SK-N-SH treated with all-trans-retinoic acid at 6 μM for 48 hours (cell line): ENCODE measurements at regions not wholly inside any gene's neighbourhood (a gene's known extent, or its start where the extent isn't known, plus 50 kb on each side); places are given as distances from the start of the nearest gene placed in this dataset.

Experiments used
- ATAC-seq: fragments of 200-7000 bp; cut with Tn5 transposase; 3 replicates; pipeline ENCODE4 v1.9.1; 2020; ENCODE audit warnings: mild to moderate bottlenecking, moderate library complexity
- ARNTL ChIP-seq: fragments of 450-650 bp; formaldehyde crosslinking; IDR thresholded peaks from 2 replicates; pipeline ENCODE4 v1.5.0; 2020; ENCODE audit warnings: low read depth, mild to moderate bottlenecking, moderate library complexity, borderline replicate concordance
- CSDC2 ChIP-seq: fragments of 250-450 bp; sonication (Bioruptor Pico); IDR thresholded peaks from 2 replicates; pipeline ENCODE4 v1.5.0; 2020; ENCODE audit warnings: mild to moderate bottlenecking, moderate library complexity
- CSRNP3 ChIP-seq: fragments of 250-450 bp; sonication (Bioruptor Pico); IDR thresholded peaks from 2 replicates; pipeline ENCODE4 v1.5.1; 2021; ENCODE audit warnings: mild to moderate bottlenecking, moderate library complexity
- ESRRG ChIP-seq: fragments of 250-450 bp; sonication (Bioruptor Pico); IDR thresholded peaks from 2 replicates; pipeline ENCODE4 v1.6.1; 2021; ENCODE audit warnings: mild to moderate bottlenecking
- GLIS3 ChIP-seq: fragments of 250-450 bp; sonication (Bioruptor Pico); IDR thresholded peaks from 2 replicates; pipeline ENCODE4 v1.5.0; 2020; ENCODE audit warnings: mild to moderate bottlenecking, moderate library complexity
- ISL1 ChIP-seq: fragments of 250-450 bp; sonication (Bioruptor Pico); IDR thresholded peaks from 2 replicates; pipeline ENCODE4 v2.1.2; 2022; ENCODE audit warnings: mild to moderate bottlenecking, moderate library complexity
- OSR1 ChIP-seq: fragments of 250-450 bp; sonication (Bioruptor Pico); IDR thresholded peaks from 2 replicates; pipeline ENCODE4 v1.8.0; 2022; ENCODE audit warnings: moderate library complexity, mild to moderate bottlenecking, inconsistent platforms
- PATZ1 ChIP-seq: fragments of 250-450 bp; sonication (Bioruptor Pico); IDR thresholded peaks from 2 replicates; pipeline ENCODE4 v1.8.0; 2020; ENCODE audit warnings: mild to moderate bottlenecking, moderate library complexity, borderline replicate concordance
- PPARA ChIP-seq: fragments of 250-450 bp; sonication (Bioruptor Pico); IDR thresholded peaks from 2 replicates; pipeline ENCODE4 v1.5.0; 2020; ENCODE audit warnings: mild to moderate bottlenecking, borderline replicate concordance
- RARB ChIP-seq: fragments of 250-450 bp; sonication (Bioruptor Pico); IDR thresholded peaks from 2 replicates; pipeline ENCODE4 v1.8.0; 2021; ENCODE audit warnings: mild to moderate bottlenecking, moderate library complexity
- SNAI2 ChIP-seq: fragments of 250-450 bp; sonication (Bioruptor Pico); IDR thresholded peaks from 2 replicates; pipeline ENCODE4 v1.5.0; 2020; ENCODE audit warnings: mild to moderate bottlenecking, moderate library complexity
- TCF4 ChIP-seq: fragments of 250-450 bp; sonication (Bioruptor Pico); IDR thresholded peaks from 2 replicates; pipeline ENCODE4 v1.8.0; 2021; ENCODE audit warnings: mild to moderate bottlenecking, moderate library complexity, borderline replicate concordance
- TSHZ2 ChIP-seq: fragments of 250-450 bp; sonication (Bioruptor Pico); IDR thresholded peaks from 2 replicates; pipeline ENCODE4 v1.5.0; 2020; ENCODE audit warnings: mild to moderate bottlenecking, moderate library complexity
- ZC3H10 ChIP-seq: fragments of 250-450 bp; sonication (Bioruptor Pico); IDR thresholded peaks from 2 replicates; pipeline ENCODE4 v1.5.1; 2021; ENCODE audit warnings: mild to moderate bottlenecking, moderate library complexity
- ZFP3 ChIP-seq: fragments of 250-450 bp; sonication (Bioruptor Pico); IDR thresholded peaks from 2 replicates; pipeline ENCODE4 v1.5.0; 2020; ENCODE audit warnings: mild to moderate bottlenecking, moderate library complexity
- ZNF565 ChIP-seq: fragments of 450-650 bp; formaldehyde crosslinking; conservative IDR thresholded peaks from 2 replicates; pipeline ENCODE4 v1.5.0; 2020; ENCODE audit warnings: low read depth, mild to moderate bottlenecking, moderate library complexity
- ZNF70 ChIP-seq: fragments of 450-650 bp; formaldehyde crosslinking; IDR thresholded peaks from 2 replicates; pipeline ENCODE4 v1.5.0; 2020; ENCODE audit warnings: mild to moderate bottlenecking, moderate library complexity
- ZNF8 ChIP-seq: fragments of 450-650 bp; formaldehyde crosslinking; IDR thresholded peaks from 2 replicates; pipeline ENCODE4 v1.5.0; 2020; ENCODE audit warnings: mild to moderate bottlenecking, moderate library complexity
- TF ChIP-seq, protein P1 (sequence below): fragments of 250-450 bp; sonication (Bioruptor Pico); IDR thresholded peaks from 2 replicates; pipeline ENCODE4 v1.5.1; 2020; ENCODE audit warnings: low read depth, mild to moderate bottlenecking, moderate library complexity
- TF ChIP-seq, protein P2 (sequence below): fragments of 250-450 bp; sonication (Bioruptor Pico); IDR thresholded peaks from 2 replicates; pipeline ENCODE4 v1.8.0; 2021; ENCODE audit warnings: low read depth, mild to moderate bottlenecking, moderate library complexity, borderline replicate concordance

- TF ChIP-seq, protein P1, sequence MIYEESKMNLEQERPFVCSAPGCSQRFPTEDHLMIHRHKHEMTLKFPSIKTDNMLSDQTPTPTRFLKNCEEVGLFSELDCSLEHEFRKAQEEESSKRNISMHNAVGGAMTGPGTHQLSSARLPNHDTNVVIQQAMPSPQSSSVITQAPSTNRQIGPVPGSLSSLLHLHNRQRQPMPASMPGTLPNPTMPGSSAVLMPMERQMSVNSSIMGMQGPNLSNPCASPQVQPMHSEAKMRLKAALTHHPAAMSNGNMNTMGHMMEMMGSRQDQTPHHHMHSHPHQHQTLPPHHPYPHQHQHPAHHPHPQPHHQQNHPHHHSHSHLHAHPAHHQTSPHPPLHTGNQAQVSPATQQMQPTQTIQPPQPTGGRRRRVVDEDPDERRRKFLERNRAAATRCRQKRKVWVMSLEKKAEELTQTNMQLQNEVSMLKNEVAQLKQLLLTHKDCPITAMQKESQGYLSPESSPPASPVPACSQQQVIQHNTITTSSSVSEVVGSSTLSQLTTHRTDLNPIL: no peak
- TF ChIP-seq, all 23 proteins: peak for 0
Measured at GRCh38 chrX:69020316-69020715, 144.9 kb downstream of the PJA1 start (continued).

DNA sequence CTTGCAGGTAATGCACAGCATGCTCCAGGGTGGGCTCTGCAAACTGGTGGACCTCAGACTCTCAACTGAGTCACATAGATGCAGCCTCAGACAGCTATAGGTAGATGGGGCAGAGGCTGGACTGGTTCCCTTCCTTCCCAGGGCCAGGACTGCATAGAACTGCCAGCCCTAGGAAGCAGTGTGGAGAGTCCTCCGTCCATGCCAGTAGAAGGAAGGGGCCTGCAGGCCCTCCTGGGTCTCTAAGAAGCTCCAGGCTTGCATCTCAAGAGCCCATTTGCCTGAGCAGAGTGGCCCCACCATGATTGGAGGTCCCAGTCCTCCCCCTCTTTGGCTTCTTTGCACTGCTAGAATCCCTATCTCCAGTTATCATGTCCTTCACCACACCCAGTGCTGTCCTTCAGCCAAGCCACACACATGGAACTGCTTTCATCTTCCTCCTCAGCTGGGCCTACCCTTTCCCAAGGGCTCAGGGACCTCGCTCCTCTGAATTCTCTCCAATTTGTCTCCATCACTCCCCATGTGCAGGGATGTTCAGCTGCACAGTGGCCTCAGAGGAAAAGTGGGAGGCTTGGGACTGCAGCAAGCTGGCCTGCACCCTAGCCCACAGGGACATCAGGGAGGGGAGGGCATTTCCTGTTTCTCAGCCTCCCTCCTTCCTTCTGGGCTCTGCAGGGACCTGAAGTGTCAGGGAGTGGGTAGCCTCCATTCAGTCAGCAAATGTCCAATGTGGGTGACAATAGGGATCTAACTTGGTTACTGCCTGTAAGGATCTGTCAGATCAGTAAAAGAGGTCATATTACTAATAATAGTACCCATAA lies 146.0 kb downstream of the PJA1 start:
- no peak for ATAC-seq
- no peak for TF ChIP-seq ISL1 (CRISPR knock-in tag)
- TF ChIP-seq, protein P1: no peak
- no peak for TF ChIP-seq PATZ1 (CRISPR knock-in tag)
- TF ChIP-seq ZNF8 (CRISPR knock-in tag): no peak
- no peak for TF ChIP-seq ESRRG (CRISPR knock-in tag)
- no peak for TF ChIP-seq RARB (CRISPR knock-in tag)
- no peak for TF ChIP-seq CSRNP3 (CRISPR knock-in tag)
- no peak for TF ChIP-seq TSHZ2 (CRISPR knock-in tag)
- TF ChIP-seq ZC3H10: no peak
- TF ChIP-seq GLIS3: no peak
- no peak for TF ChIP-seq TCF4 (CRISPR knock-in tag)
- TF ChIP-seq ZNF70 (CRISPR knock-in tag): no peak
- TF ChIP-seq ARNTL (CRISPR knock-in tag): no peak
- no peak for TF ChIP-seq ZNF565 (CRISPR knock-in tag)
- no peak for TF ChIP-seq PPARA
- no peak for TF ChIP-seq SNAI2 (CRISPR knock-in tag)
- no peak for TF ChIP-seq ZFP3 (CRISPR knock-in tag)
- no peak for TF ChIP-seq OSR1 (CRISPR knock-in tag)
- TF ChIP-seq, protein P2, sequence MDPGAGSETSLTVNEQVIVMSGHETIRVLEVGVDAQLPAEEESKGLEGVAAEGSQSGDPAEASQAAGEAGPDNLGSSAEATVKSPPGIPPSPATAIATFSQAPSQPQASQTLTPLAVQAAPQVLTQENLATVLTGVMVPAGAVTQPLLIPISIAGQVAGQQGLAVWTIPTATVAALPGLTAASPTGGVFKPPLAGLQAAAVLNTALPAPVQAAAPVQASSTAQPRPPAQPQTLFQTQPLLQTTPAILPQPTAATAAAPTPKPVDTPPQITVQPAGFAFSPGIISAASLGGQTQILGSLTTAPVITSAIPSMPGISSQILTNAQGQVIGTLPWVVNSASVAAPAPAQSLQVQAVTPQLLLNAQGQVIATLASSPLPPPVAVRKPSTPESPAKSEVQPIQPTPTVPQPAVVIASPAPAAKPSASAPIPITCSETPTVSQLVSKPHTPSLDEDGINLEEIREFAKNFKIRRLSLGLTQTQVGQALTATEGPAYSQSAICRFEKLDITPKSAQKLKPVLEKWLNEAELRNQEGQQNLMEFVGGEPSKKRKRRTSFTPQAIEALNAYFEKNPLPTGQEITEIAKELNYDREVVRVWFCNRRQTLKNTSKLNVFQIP (CRISPR knock-in tag): no peak
- no peak for TF ChIP-seq CSDC2 (CRISPR knock-in tag)
- TF ChIP-seq, all 23 proteins: peak for 0
